Epithelial cell of proximal tubule (primary cell): ENCODE measurements at regions not wholly inside any gene's neighbourhood (a gene's known extent, or its start where the extent isn't known, plus 50 kb on each side); places are given as distances from the start of the nearest gene placed in this dataset.

Source experiments
- DNase-seq: peaks from one replicate; pipeline ENCODE4 v3.0.0-alpha.2; 2011; ENCODE audit warnings: low read depth
- H3K4me3 ChIP-seq: 2 replicates; pipeline ENCODE4 v1.5.1; 2011; ENCODE audit warnings: low read depth, mild to moderate bottlenecking, low read length
- CTCF ChIP-seq: conservative IDR thresholded peaks from 2 replicates; pipeline ENCODE4 v1.5.1; 2012; ENCODE audit warnings: low read depth, mild to moderate bottlenecking, low read length

- no peak overlapping the region for H3K4me3 ChIP-seq
- TF ChIP-seq CTCF, result no peak
- DNase-seq, result no peak
Measured at GRCh38 chr7:22882106-22882505, 59.5 kb upstream of the TOMM7 start.

- no peak for DNase-seq
Measured at GRCh38 chr7:22879709-22880306, 57.2 kb upstream of the TOMM7 start.

GRCh38 chr7:22879280-22879679 is 56.6 kb upstream of the TOMM7 start:
- no peak for DNase-seq
- H3K4me3 ChIP-seq, result no peak overlapping the region
- TF ChIP-seq CTCF, result no peak

More at GRCh38 chr7:22879709-22880306, 57.2 kb upstream of the TOMM7 start:
- no peak for TF ChIP-seq CTCF
- no peak overlapping the region for H3K4me3 ChIP-seq

- DNase-seq, result no peak
- no peak overlapping the region for H3K4me3 ChIP-seq
- TF ChIP-seq CTCF, result no peak
Measured at GRCh38 chr7:22876986-22877729, 54.5 kb upstream of the TOMM7 start.

GRCh38 chr7:22875470-22875869 is 52.8 kb upstream of the TOMM7 start:
- H3K4me3 ChIP-seq, result no peak overlapping the region
- TF ChIP-seq CTCF, result no peak
- DNase-seq, result no peak

GRCh38 chr7:22874904-22875303 is 52.3 kb upstream of the TOMM7 start:
- no peak overlapping the region for H3K4me3 ChIP-seq
- TF ChIP-seq CTCF, result no peak

More at GRCh38 chr7:22874904-22875303, 52.3 kb upstream of the TOMM7 start:
- DNase-seq, result no peak
